HepG2 (cell line): ENCODE measurements at regions not wholly inside any gene's neighbourhood (a gene's known extent, or its start where the extent isn't known, plus 50 kb on each side); places are given as distances from the start of the nearest gene placed in this dataset.
A peak's percentile ranks its signal among the peaks of the same experiment; 100 is the strongest.

ENCODE experiments used
- AKNA ChIP-seq: sonication (generic); formaldehyde crosslinking; IDR thresholded peaks from 2 replicates; pipeline ENCODE4 v1.4.0; 2020; ENCODE audit warnings: missing genetic modification reagents, borderline replicate concordance
- ARNT2 ChIP-seq: sonication (generic); formaldehyde crosslinking; IDR thresholded peaks from 2 replicates; pipeline ENCODE4 v1.8.0; 2022; ENCODE audit warnings: mild to moderate bottlenecking, low read depth, missing genetic modification reagents, moderate library complexity
- ATF3 ChIP-seq: sonication (generic); formaldehyde crosslinking; IDR thresholded peaks from 2 replicates; pipeline ENCODE4 v1.4.0; 2020; ENCODE audit warnings: missing genetic modification reagents
- ATF7 ChIP-seq, 2 experiments: fragments of 450-650 bp in 1 of 2; sonication (generic) in 1 of 2; formaldehyde crosslinking in 1 of 2; IDR thresholded peaks; 2 replicates each; pipeline versions ENCODE4 v1.4.0 to v1.6.1; 2016 to 2020; ENCODE audit warnings: antibody characterized with exemption in 1 of 2, mild to moderate bottlenecking in 1 of 2, missing genetic modification reagents in 1 of 2
- CSRNP2 ChIP-seq: sonication (generic); formaldehyde crosslinking; conservative IDR thresholded peaks from 2 replicates; pipeline ENCODE4 v1.8.0; 2022; ENCODE audit warnings: low read depth, missing genetic modification reagents
- DRAP1 ChIP-seq: IDR thresholded peaks from 2 replicates; pipeline ENCODE4 v1.6.1; 2016; ENCODE audit warnings: missing genetic modification reagents, missing compliant biosample characterization
- FOXO1 ChIP-seq: sonication (generic); formaldehyde crosslinking; IDR thresholded peaks from 2 replicates; pipeline ENCODE4 v1.4.0; 2020; ENCODE audit warnings: missing genetic modification reagents
- MED8 ChIP-seq: sonication (generic); formaldehyde crosslinking; IDR thresholded peaks from 2 replicates; pipeline ENCODE4 v1.8.1; 2023; ENCODE audit warnings: mild to moderate bottlenecking, missing genetic modification reagents; ENCODE audit not compliant: insufficient replicate concordance
- NFE2 ChIP-seq: sonication (generic); formaldehyde crosslinking; IDR thresholded peaks from 2 replicates; pipeline ENCODE4 v1.4.0; 2020; ENCODE audit warnings: missing genetic modification reagents
- NR1H2 ChIP-seq: sonication (generic); formaldehyde crosslinking; IDR thresholded peaks from 2 replicates; pipeline ENCODE4 v1.8.1; 2022; ENCODE audit warnings: low read depth, missing genetic modification reagents, borderline replicate concordance
- RARA ChIP-seq: IDR thresholded peaks from 2 replicates; pipeline ENCODE4 v1.6.1; 2016; ENCODE audit warnings: missing genetic modification reagents, missing compliant biosample characterization
- SCMH1 ChIP-seq: sonication (generic); formaldehyde crosslinking; IDR thresholded peaks from 2 replicates; pipeline ENCODE4 v1.9.0; 2021; ENCODE audit warnings: missing genetic modification reagents, mild to moderate bottlenecking, borderline replicate concordance
- SMC3 ChIP-seq: IDR thresholded peaks from 2 replicates; pipeline ENCODE4 v1.6.1; 2011; ENCODE audit warnings: low read length, improper control_type of control experiment
- TFDP2 ChIP-seq: sonication (generic); formaldehyde crosslinking; IDR thresholded peaks from 2 replicates; pipeline ENCODE4 v1.4.0; 2020; ENCODE audit warnings: missing genetic modification reagents
- TGIF2 ChIP-seq: IDR thresholded peaks from 2 replicates; pipeline ENCODE4 v1.6.1; 2016; ENCODE audit warnings: control low read depth, missing compliant biosample characterization
- THAP11 ChIP-seq: IDR thresholded peaks from 2 replicates; pipeline ENCODE4 v1.6.1; 2016; ENCODE audit warnings: missing biosample characterization, missing genetic modification reagents
- ZNF280B ChIP-seq: sonication (generic); formaldehyde crosslinking; IDR thresholded peaks from 2 replicates; pipeline ENCODE4 v1.5.0; 2020; ENCODE audit warnings: missing genetic modification reagents, mild to moderate bottlenecking, borderline replicate concordance
- ZNF34 ChIP-seq: sonication (generic); formaldehyde crosslinking; IDR thresholded peaks from 2 replicates; pipeline ENCODE4 v1.4.0; 2020; ENCODE audit warnings: mild to moderate bottlenecking, missing genetic modification reagents, borderline replicate concordance
- ZNF501 ChIP-seq: sonication (generic); formaldehyde crosslinking; IDR thresholded peaks from 2 replicates; pipeline ENCODE4 v1.5.1; 2020; ENCODE audit warnings: mild to moderate bottlenecking, moderate library complexity, missing genetic modification reagents
- ZNF564 ChIP-seq: sonication (generic); formaldehyde crosslinking; IDR thresholded peaks from 2 replicates; pipeline ENCODE4 v1.8.1; 2023; ENCODE audit warnings: mild to moderate bottlenecking, missing genetic modification reagents
- ZNF879 ChIP-seq: sonication (generic); formaldehyde crosslinking; IDR thresholded peaks from 2 replicates; pipeline ENCODE4 v1.8.1; 2023; ENCODE audit warnings: missing genetic modification reagents

GRCh38 chr17:72479113-72479512 is 358.3 kb downstream of the SOX9 start (continued):
- TF ChIP-seq TFDP2: no peak
- no peak for TF ChIP-seq AKNA (CRISPR knock-in tag)
- 0 out of 2 replicates have a peak, but pooled peaks have one; percentile 30 for TF ChIP-seq RARA (CRISPR knock-in tag)
- TF ChIP-seq SCMH1 (CRISPR knock-in tag): no peak
- peak; percentile 85 for TF ChIP-seq SMC3
- TF ChIP-seq ZNF879 (CRISPR knock-in tag): no peak
- no peak for TF ChIP-seq NR1H2
- no peak for TF ChIP-seq NFE2 (CRISPR knock-in tag)
- TF ChIP-seq ATF3 (CRISPR knock-in tag): 0 out of 2 replicates have a peak, but pooled peaks have one; percentile 17
- TF ChIP-seq ZNF564 (CRISPR knock-in tag): no peak
- TF ChIP-seq ZNF34 (CRISPR knock-in tag): no peak
- TF ChIP-seq TGIF2 (CRISPR knock-in tag): peak; percentile 61; the same call in 1 of the 2 replicates
- no peak for TF ChIP-seq CSRNP2 (CRISPR knock-in tag)
- TF ChIP-seq MED8: no peak
- TF ChIP-seq DRAP1: no peak
- 0 out of 2 replicates have a peak, but pooled peaks have one; percentile 12 for TF ChIP-seq FOXO1 (CRISPR knock-in tag)
- TF ChIP-seq ZNF501 (CRISPR knock-in tag): no peak
- no peak for TF ChIP-seq THAP11 (CRISPR knock-in tag)
- no peak for TF ChIP-seq ARNT2 (CRISPR knock-in tag)
- TF ChIP-seq ATF7 (IDR thresholded peaks at IDR 0.05): no peak
- TF ChIP-seq ATF7 (CRISPR knock-in tag; IDR thresholded peaks at IDR 0.05): no peak
- no peak for TF ChIP-seq ZNF280B
